GM19397 (cell line): ENCODE measurements at regions not wholly inside any gene's neighbourhood (a gene's known extent, or its start where the extent isn't known, plus 50 kb on each side); places are given as distances from the start of the nearest gene placed in this dataset.
"Not testable (repeated sequence)": the region's sequence is repeated elsewhere in the genome, so short reads cannot be mapped to it uniquely, and the experiment has no call there.

Source experiments
- ATAC-seq: cut with Tn5 transposase; IDR thresholded peaks from one replicate; pipeline ENCODE4 v1.9.1; 2021; ENCODE audit warnings: mild to moderate bottlenecking, moderate library complexity; ENCODE audit not compliant: unreplicated experiment

DNA sequence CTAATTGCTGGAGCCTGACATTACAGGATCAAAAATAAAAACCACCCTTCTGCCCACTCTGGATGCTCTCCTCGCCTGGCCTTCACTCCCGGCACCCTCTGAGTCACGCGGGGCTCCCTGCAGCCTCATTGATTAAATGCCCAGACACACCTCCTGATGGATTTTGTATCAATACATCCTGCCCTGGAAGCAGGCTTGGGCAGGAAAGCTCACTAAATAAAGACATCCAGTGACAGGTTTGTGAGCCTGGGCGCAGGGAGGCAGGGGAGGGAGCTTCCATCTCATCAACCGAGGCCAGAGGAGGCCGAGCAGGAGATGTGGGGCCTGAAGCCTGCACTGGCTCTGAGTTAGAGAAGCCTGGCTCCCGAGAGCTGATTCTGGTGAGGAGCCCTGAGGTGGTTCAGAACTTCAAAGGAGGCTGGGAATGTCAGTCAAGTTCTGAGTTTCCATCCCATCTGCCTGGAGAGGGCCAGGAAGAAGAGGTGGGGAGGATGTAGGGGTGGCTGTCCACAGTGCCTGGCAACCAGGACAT lies 318.6 kb downstream of the ADGRD1 start:
- not testable (repeated sequence) for ATAC-seq

- ATAC-seq, result no peak
These were observed 319.7 kb downstream of the ADGRD1 start for GRCh38 chr12:131273291-131273845.

- no peak for ATAC-seq
These were observed 320.4 kb downstream of the ADGRD1 start for GRCh38 chr12:131274061-131274460.

GRCh38 chr12:131274906-131275305 lies 321.2 kb downstream of the ADGRD1 start:
- ATAC-seq, result no peak

- ATAC-seq, result no peak
These were observed 322.1 kb downstream of the ADGRD1 start for GRCh38 chr12:131275824-131276223.

- no peak for ATAC-seq
These were observed 322.9 kb downstream of the ADGRD1 start for GRCh38 chr12:131276501-131277185.

GRCh38 chr12:131277186-131278091 lies 323.7 kb downstream of the ADGRD1 start:
- not testable (repeated sequence) for ATAC-seq

- ATAC-seq, result not testable (repeated sequence)
These were observed 324.9 kb downstream of the ADGRD1 start for GRCh38 chr12:131278451-131279115.

DNA sequence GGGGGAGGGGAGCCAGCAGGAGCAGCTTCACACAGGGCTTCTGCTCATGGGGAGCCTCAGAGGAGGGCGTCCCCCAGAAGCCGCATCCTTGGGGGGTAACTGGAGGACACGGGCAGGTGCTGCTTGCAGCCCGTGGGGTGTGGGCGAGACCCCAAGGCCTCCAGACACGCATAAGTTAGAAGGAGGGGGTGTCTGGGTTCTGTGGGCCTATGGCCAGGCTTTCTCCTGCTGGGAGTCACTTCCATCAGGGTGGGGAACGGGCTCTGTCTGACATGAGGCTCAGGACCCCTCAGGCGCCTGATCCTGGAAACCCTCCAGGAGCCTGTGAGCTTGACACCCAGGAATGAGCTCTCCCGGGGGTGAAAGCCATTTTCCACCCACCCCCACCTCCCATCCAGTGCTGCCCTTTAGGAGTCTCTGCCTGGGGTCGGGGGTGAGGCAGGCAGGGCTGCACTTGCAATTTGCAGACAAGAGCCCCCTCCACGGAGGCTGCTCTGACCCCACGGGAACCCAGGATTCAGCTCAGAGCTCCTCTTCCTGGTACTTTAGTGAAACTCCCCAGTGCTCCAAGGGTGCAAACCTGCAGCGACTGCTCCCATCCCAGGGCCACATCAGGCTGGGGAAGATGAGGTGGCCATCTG lies 325.7 kb downstream of the ADGRD1 start:
- ATAC-seq, result no peak

DNA sequence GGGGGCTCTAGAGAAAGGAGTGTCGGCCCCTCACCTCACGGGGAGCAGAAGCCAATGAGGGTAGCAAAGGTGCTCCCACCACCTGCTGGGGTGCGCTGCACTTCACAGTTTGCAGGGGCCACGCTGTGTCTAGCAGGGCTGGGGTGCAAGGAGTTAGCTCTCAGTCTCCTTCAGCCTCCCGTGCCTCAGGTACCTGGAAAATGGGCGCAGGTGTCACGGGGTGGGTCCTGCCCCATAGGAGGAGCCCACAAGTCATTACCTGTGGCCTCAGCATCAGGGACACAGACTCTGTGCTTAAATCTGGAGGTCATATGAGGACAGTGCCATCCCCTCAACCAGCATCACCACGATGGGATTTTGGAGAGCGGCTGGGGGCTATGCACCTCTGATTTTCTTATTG lies 326.7 kb downstream of the ADGRD1 start:
- ATAC-seq, result no peak

- ATAC-seq, result no peak
These were observed 327.3 kb downstream of the ADGRD1 start for GRCh38 chr12:131281016-131281415.

DNA sequence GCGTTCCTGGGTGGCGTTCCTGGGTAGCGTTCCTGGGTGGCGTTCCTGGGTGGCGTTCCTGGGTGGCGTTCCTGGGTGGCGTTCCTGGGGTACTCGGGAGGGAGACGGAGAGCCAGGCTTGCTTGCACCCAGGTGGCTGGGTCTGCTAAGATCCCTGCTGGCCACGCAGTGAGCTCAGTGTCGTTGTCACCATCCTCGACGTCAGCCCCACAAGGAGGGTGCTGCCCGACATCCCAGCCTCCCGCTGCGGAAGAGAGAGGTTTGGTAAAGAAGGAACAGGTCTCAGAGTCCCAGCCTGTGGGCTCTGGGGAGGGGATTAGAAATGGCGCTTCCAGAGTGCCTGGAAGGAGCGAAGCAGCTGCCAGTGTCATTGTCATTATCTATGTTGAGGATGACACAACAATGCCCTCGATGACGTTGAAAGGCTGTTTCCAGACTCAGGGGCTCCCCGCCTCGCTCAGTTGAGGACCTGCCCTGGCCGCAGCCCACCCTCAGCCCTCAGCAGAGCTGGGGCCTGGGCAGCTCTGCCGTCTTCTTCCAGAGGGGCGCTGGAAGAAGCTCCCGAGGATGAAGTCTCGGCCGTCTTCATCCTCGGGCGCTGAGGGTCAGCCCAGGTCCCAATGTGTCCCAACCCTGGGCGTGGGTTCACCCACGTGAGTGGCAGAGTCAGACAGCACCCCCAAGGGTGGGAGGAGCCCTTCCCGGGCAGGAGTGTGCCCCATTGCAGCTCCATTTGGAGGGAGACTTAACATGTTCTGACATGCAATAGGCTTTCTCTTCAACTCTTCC lies 328.8 kb downstream of the ADGRD1 start:
- ATAC-seq, result no peak

DNA sequence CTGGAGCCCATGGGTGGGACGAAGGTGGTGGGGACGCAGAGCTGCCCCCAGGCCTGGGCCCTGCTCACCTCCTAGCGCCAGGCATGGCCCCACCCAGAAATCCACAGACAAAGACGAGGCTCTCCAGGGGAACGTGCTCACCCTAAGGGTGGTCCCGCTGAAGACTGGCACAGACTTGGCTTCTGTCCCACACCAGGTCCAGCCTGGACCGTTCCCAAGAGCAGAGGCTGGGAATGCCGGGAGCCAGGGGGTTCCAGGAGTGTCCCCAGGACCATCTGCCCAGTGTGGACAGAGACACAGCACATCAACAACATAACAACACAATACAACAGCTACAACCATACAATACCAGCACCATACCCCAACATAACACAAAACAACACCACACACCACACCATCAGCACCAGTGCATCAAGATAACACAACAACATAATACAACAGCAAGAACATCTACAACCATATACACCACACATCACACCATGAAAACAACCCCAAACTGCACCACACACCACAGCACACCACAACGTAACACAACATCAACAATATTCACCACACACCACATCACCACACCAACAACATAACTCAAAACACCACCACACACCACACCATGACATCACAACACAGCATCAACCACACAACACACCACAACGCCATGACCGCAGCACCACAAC lies 329.6 kb downstream of the ADGRD1 start:
- ATAC-seq, result no peak

DNA sequence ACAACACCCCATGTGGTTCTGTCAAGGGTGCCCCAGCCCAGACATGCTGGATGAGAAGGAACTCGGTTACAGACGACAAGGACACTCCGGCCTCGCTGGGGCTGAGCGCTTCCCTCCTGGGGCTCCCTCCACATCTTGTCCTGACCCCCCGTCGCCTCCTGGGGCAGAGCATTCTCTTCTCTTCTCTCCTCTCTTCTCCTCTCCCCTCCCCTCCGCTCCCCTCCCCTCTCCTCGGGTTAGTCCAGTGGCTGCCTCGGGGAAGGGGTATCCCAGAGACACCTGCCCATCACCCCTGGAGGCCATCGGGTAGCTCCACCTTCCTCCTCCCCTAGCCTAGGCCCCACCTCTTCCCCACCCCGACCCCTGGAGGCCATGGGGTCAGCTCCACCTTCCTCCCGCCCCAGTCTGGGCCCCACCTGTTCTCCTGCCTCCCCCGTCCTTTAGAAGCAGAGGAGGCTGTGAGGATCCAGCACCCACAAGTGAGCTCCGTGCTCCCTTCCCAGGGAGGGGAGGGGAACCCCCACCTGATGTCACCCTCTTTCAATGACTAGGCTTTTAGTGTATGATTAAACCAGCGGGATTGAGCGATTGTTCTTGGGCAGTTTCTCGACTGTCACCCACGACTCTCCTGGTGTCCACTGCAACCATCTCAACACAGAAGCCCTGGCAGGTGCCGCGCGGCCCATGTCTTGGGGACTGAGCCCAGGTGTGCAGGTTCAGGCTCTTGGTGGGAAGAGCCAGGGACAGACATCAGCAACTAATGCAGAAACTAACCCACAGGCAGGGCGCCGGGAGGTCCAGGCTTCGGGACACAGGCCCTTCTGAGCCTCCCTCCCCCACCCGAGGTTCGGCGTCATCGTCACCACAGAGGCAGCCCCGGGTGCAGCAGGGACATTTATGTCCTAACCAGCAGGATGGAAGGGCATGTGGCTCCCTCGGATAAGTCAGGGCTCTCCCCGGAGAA lies 330.4 kb downstream of the ADGRD1 start:
- ATAC-seq, result not testable (repeated sequence)

DNA sequence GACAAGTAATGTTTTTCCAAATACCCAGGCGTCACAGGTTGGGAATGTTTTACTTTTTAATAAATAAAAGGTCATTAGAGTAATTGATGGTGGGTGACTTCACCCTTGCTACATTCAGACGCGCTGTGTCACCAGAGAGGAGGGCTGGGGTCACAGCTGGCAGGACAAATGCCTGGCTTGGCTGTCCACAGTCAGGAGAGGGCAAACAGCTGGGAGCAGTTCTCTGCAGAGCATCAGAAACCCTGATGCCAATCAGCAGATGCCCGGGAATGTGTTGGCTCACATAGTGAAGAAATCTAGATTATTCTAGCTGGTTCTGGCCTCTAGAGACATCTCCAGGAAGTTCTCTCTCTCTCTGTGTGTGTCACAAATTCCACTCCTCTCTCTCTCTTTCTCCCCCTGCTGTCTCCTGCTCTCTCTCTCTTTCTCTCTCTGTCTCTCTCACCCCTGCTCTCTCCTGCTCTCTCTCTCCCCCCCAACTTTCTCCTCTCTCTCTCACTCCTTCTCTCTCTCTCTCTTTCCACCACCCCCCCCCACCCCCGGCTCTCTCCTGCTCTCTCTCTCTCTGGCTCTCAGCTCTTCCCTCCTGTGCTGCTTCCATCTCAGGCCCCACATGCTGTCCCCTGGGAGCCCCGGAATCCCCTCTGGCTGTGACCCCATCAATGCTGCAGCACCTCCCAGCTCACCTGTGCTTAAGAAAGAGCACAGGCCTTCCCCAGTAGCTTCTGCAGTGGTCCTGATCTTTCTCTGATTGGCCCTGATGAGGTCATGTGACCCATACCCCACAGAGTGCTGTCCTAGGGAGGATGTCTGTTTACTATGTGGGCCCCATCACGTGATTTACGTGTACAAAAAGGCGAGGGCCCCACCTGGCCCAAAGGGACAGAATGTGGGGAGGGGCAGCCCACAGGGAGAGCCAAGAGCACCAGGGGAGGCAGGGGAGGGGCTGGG lies 331.5 kb downstream of the ADGRD1 start:
- not testable (repeated sequence) for ATAC-seq

GRCh38 chr12:131285905-131286295 lies 332.2 kb downstream of the ADGRD1 start:
- not testable (repeated sequence) for ATAC-seq

GRCh38 chr12:131286301-131286700 lies 332.6 kb downstream of the ADGRD1 start:
- not testable (repeated sequence) for ATAC-seq
